IMR-90 (cell line): ENCODE measurements at regions not wholly inside any gene's neighbourhood (a gene's known extent, or its start where the extent isn't known, plus 50 kb on each side); places are given as distances from the start of the nearest gene placed in this dataset.

Source experiments
- ATAC-seq: fragments of 200-7000 bp; cut with Tn5 transposase; 2 replicates; pipeline ENCODE4 v1.9.1; 2020; ENCODE audit warnings: low read depth, mild to moderate bottlenecking, moderate library complexity
- BruUV-seq: library from RNA; stranded (reverse); fragments of 400-500 nt; replicated peaks from 2 replicates; lab custom pipeline; 2021; lab: Mats Ljungman, UMichigan
- CTCF ChIA-PET: fragments of 300-600 bp; formaldehyde crosslinking; extraction: SDS; loops from one replicate; lab custom pipeline; 2021; ENCODE audit warnings: antibody characterized with exemption; lab: Yijun Ruan, JAX
- POLR2A ChIA-PET: fragments of 300-600 bp; sonication (Branson Sonifier 250); formaldehyde crosslinking; loops from one replicate; lab custom pipeline; 2022; ENCODE audit warnings: antibody characterized with exemption; ENCODE audit not compliant: unreplicated experiment; lab: Charles Lee
- DNase-seq: peaks from one replicate; pipeline ENCODE4 v3.0.0; 2013
- H2AFZ ChIP-seq: replicated peaks from 2 replicates; pipeline ENCODE3; 2013; ENCODE audit warnings: low read length, mild to moderate bottlenecking; ENCODE audit not compliant: poor library complexity
- H2AK5ac ChIP-seq: 2 replicates; pipeline ENCODE4 v1.6.1; 2013; ENCODE audit warnings: low read depth, low read length, inconsistent platforms
- H2AK9ac ChIP-seq: replicated peaks from 2 replicates; pipeline ENCODE3; 2013; ENCODE audit warnings: mild to moderate bottlenecking, low read depth, low read length, moderate library complexity; ENCODE audit not compliant: poor library complexity
- H2BK120ac ChIP-seq: 2 replicates; pipeline ENCODE4 v1.6.1; 2013; ENCODE audit warnings: low read depth, low read length, inconsistent platforms
- H2BK15ac ChIP-seq: 3 replicates; pipeline ENCODE4 v1.6.1; 2013; ENCODE audit warnings: low read depth, low read length, inconsistent platforms
- H2BK20ac ChIP-seq: 2 replicates; pipeline ENCODE4 v1.6.1; 2013; ENCODE audit warnings: low read depth, mild to moderate bottlenecking, inconsistent platforms, low read length, moderate library complexity
- H2BK5ac ChIP-seq: 2 replicates; pipeline ENCODE4 v1.6.1; 2013; ENCODE audit warnings: mild to moderate bottlenecking, low read depth, low read length, inconsistent platforms; ENCODE audit not compliant: poor library complexity, severe bottlenecking
- H3K14ac ChIP-seq: replicated peaks from 2 replicates; pipeline ENCODE4 v1.6.1; 2013; ENCODE audit warnings: low read depth, low read length, inconsistent platforms
- H3K18ac ChIP-seq: 2 replicates; pipeline ENCODE4 v1.6.1; 2013; ENCODE audit warnings: low read depth, low read length, control low read depth
- H3K23ac ChIP-seq: 2 replicates; pipeline ENCODE4 v1.6.1; 2013; ENCODE audit warnings: low read depth, low read length, inconsistent platforms
- H3K27ac ChIP-seq: 2 replicates; pipeline ENCODE4 v1.5.1; 2013; ENCODE audit warnings: mild to moderate bottlenecking, control low read depth, low read length; ENCODE audit not compliant: insufficient read depth
- H3K27me3 ChIP-seq: 2 replicates; pipeline ENCODE4 v1.6.1; 2013; ENCODE audit warnings: low read length; ENCODE audit not compliant: control insufficient read depth, insufficient read depth
- H3K36me3 ChIP-seq: 2 replicates; pipeline ENCODE4 v1.6.1; 2013; ENCODE audit warnings: low read length, mixed read lengths; ENCODE audit not compliant: control insufficient read depth, insufficient read depth
- H3K4ac ChIP-seq: 2 replicates; pipeline ENCODE4 v1.6.1; 2013; ENCODE audit warnings: low read depth, low read length, inconsistent platforms
- H3K4me1 ChIP-seq: 2 replicates; pipeline ENCODE4 v1.6.1; 2013; ENCODE audit warnings: low read length, mixed read lengths; ENCODE audit not compliant: control insufficient read depth, insufficient read depth
- H3K4me2 ChIP-seq: 2 replicates; pipeline ENCODE4 v1.6.1; 2013; ENCODE audit warnings: low read depth, mild to moderate bottlenecking, control low read depth, low read length, moderate library complexity
- H3K4me3 ChIP-seq: 2 replicates; pipeline ENCODE4 v1.5.1; 2013; ENCODE audit warnings: low read depth, mild to moderate bottlenecking, control low read depth, low read length, moderate library complexity; ENCODE audit not compliant: insufficient read depth
- H3K56ac ChIP-seq: 2 replicates; pipeline ENCODE4 v1.6.1; 2013; ENCODE audit warnings: low read length, inconsistent platforms; ENCODE audit not compliant: insufficient read depth; ENCODE audit errors: extremely low read depth
- H3K79me1 ChIP-seq, 2 experiments: 2 replicates each; pipeline ENCODE4 v1.6.1; 2013; ENCODE audit warnings: low read length in 2 of 2, inconsistent platforms in 1 of 2, low read depth in 1 of 2
- H3K9ac ChIP-seq: 2 replicates; pipeline ENCODE4 v1.6.1; 2013; ENCODE audit warnings: low read depth, low read length, control low read depth
- H3K9me1 ChIP-seq: 2 replicates; pipeline ENCODE4 v1.6.1; 2013; ENCODE audit warnings: low read length, inconsistent platforms; ENCODE audit not compliant: insufficient read depth
- H3K9me3 ChIP-seq: 2 replicates; pipeline ENCODE4 v1.6.1; 2013; ENCODE audit warnings: low read length; ENCODE audit not compliant: control insufficient read depth, insufficient read depth
- H4K20me1 ChIP-seq: 2 replicates; pipeline ENCODE4 v1.6.1; 2013; ENCODE audit warnings: low read length, inconsistent platforms; ENCODE audit not compliant: insufficient read depth
- H4K5ac ChIP-seq: 2 replicates; pipeline ENCODE4 v1.6.1; 2013; ENCODE audit warnings: mild to moderate bottlenecking, low read depth, low read length, control low read depth
- H4K8ac ChIP-seq, 2 experiments: 2 replicates each; pipeline ENCODE4 v1.6.1; 2013; ENCODE audit warnings: low read depth in 2 of 2, low read length in 2 of 2, control low read depth in 1 of 2, inconsistent platforms in 1 of 2
- H4K91ac ChIP-seq: 2 replicates; pipeline ENCODE4 v1.6.1; 2013; ENCODE audit warnings: low read depth, low read length, inconsistent platforms; ENCODE audit not compliant: insufficient read depth
- BHLHE40 ChIP-seq: fragments of 150-350 bp; IDR thresholded peaks from 2 replicates; pipeline ENCODE4 v1.6.1; 2016; ENCODE audit warnings: mild to moderate bottlenecking, low read depth, low read length
- CEBPB ChIP-seq: IDR thresholded peaks from 2 replicates; pipeline ENCODE4 v1.6.1; 2012; ENCODE audit warnings: low read depth, low read length, improper control_type of control experiment
- CHD1 ChIP-seq: IDR thresholded peaks from 2 replicates; pipeline ENCODE4 v1.6.1; 2012; ENCODE audit warnings: low read depth, low read length, improper control_type of control experiment
- CTCF ChIP-seq: conservative IDR thresholded peaks from 2 replicates; pipeline ENCODE4 v1.5.1; 2012; ENCODE audit warnings: mild to moderate bottlenecking, low read depth, low read length, improper control_type of control experiment
- ELK1 ChIP-seq: fragments of 150-350 bp; IDR thresholded peaks from 2 replicates; pipeline ENCODE4 v1.6.1; 2016; ENCODE audit warnings: low read depth, mild to moderate bottlenecking, low read length, moderate library complexity, borderline replicate concordance
- FOS ChIP-seq: fragments of 150-350 bp; IDR thresholded peaks from 2 replicates; pipeline ENCODE4 v1.6.1; 2016; ENCODE audit warnings: low read depth, low read length
- MAFK ChIP-seq: IDR thresholded peaks from 2 replicates; pipeline ENCODE4 v1.6.1; 2012; ENCODE audit warnings: low read depth, low read length, improper control_type of control experiment
- MAZ ChIP-seq: IDR thresholded peaks from 2 replicates; pipeline ENCODE4 v1.6.1; 2012; ENCODE audit warnings: low read depth, mild to moderate bottlenecking, low read length, improper control_type of control experiment, moderate library complexity, borderline replicate concordance
- MXI1 ChIP-seq: IDR thresholded peaks from 2 replicates; pipeline ENCODE4 v1.6.1; 2012; ENCODE audit warnings: low read depth, mild to moderate bottlenecking, low read length, moderate library complexity, borderline replicate concordance
- NFE2L2 ChIP-seq: fragments of 150-350 bp; IDR thresholded peaks from 2 replicates; pipeline ENCODE4 v1.6.1; 2016; ENCODE audit warnings: low read depth, mild to moderate bottlenecking, low read length
- POLR2A ChIP-seq: IDR thresholded peaks from 2 replicates; pipeline ENCODE4 v1.6.1; 2012; ENCODE audit warnings: mild to moderate bottlenecking, low read depth, low read length
- RAD21 ChIP-seq: IDR thresholded peaks from 2 replicates; pipeline ENCODE4 v1.6.1; 2012; ENCODE audit warnings: low read length, improper control_type of control experiment
- RCOR1 ChIP-seq: IDR thresholded peaks from 2 replicates; pipeline ENCODE4 v1.6.1; 2012; ENCODE audit warnings: mild to moderate bottlenecking, low read length, improper control_type of control experiment; ENCODE audit not compliant: insufficient replicate concordance
- RFX5 ChIP-seq: IDR thresholded peaks from 2 replicates; pipeline ENCODE4 v1.8.0; 2012; ENCODE audit warnings: low read depth, mild to moderate bottlenecking, low read length, moderate library complexity
- SMC3 ChIP-seq: fragments of 150-350 bp; IDR thresholded peaks from 2 replicates; pipeline ENCODE4 v1.6.1; 2016; ENCODE audit warnings: low read depth, mild to moderate bottlenecking, antibody characterized with exemption, low read length, moderate library complexity
- USF2 ChIP-seq: fragments of 150-350 bp; IDR thresholded peaks from 2 replicates; pipeline ENCODE4 v1.6.1; 2017; ENCODE audit warnings: mild to moderate bottlenecking, antibody characterized with exemption, low read length, low read depth
- WGBS, 2 experiments: methylation state at CpG; one replicate each; pipeline versions ENCODE4 v1.1.5 to v1.1.7; 2013; ENCODE audit warnings: missing lambda C conversion rate in 2 of 2; ENCODE audit not compliant: insufficient read length in 1 of 2; ENCODE audit errors: extremely low coverage in 2 of 2; 5-methylcytosine and 5-hydroxymethylcytosine counted together
- dilution Hi-C: fragments of 300-500 bp; cut with HindIII; formaldehyde crosslinking; loops from one replicate; pipeline ENCODE4 v1.14.3; 2018; ENCODE audit warnings: low sequenced_read_pairs; ENCODE audit not compliant: unreplicated experiment
- in situ Hi-C: fragments of 300-500 bp; cut with MboI; formaldehyde crosslinking; loops from 3 replicates; pipeline ENCODE4 v1.14.3; 2019; ENCODE audit warnings: low sequenced_read_pairs, inconsistent platforms, mixed read lengths
- intact Hi-C: fragments of 100-400 bp; cut with micrococcal nuclease; formaldehyde crosslinking; loops from 2 replicates; pipeline ENCODE4 v1.10.0; 2022

GRCh38 chr2:139378373-139378772 lies 598.2 kb upstream of the NXPH2 start:
- ChIA-PET POLR2A (no interaction called here), CTCF (no interaction called here)
- no peak overlapping the region for H4K5ac ChIP-seq
- no peaks in the 10 kb centered on the region for H3K79me1 ChIP-seq
- H4K8ac ChIP-seq = no peak overlapping the region
- no peak overlapping the region for H3K9ac ChIP-seq
- no peak overlapping the region for H3K4me2 ChIP-seq
- no peak overlapping the region for H3K18ac ChIP-seq
- dilution Hi-C loops (no loop called here), in situ Hi-C loops (no loop called here), intact Hi-C loops (no loop called here)
- H3K14ac ChIP-seq = no peak overlapping the region
- H3K9me1 ChIP-seq = no peaks in the 10 kb centered on the region
- no peaks in the 10 kb centered on the region for H3K27me3 ChIP-seq
- no peak for TF ChIP-seq MAZ
- no peak for TF ChIP-seq CEBPB
- no peak for TF ChIP-seq FOS
- TF ChIP-seq RFX5 = no peak
- no peak for TF ChIP-seq RCOR1
- no peak for TF ChIP-seq SMC3
- TF ChIP-seq BHLHE40 = no peak
- TF ChIP-seq MAFK = no peak
- TF ChIP-seq POLR2A = no peak
- no peak for TF ChIP-seq RAD21
- no peak for TF ChIP-seq USF2
- TF ChIP-seq ELK1 = no peak
- no peak for TF ChIP-seq NFE2L2
- no peak for TF ChIP-seq MXI1
- TF ChIP-seq CHD1 = no peak
- TF ChIP-seq CTCF = no peak
- no peak overlapping the region for H3K23ac ChIP-seq
- no peak overlapping the region for H2BK20ac ChIP-seq
- H3K4ac ChIP-seq = no peak overlapping the region
- no TSS peak for BruUV-seq
- no peaks in the 10 kb centered on the region for H4K20me1 ChIP-seq
- H3K36me3 ChIP-seq = no peaks in the 10 kb centered on the region
- no peak overlapping the region for H2AFZ ChIP-seq
- DNase-seq = no peak
- no peak for ATAC-seq
- H3K56ac ChIP-seq = no peak overlapping the region
- no peak overlapping the region for H4K91ac ChIP-seq
- no CpG with 5 or more reads among the region's 3 CpGs for WGBS, 2 experiments
- no peak overlapping the region for H2BK5ac ChIP-seq
- H2BK120ac ChIP-seq = no peak overlapping the region
- no peak overlapping the region for H2AK5ac ChIP-seq
- no peak overlapping the region for H2BK15ac ChIP-seq
- H3K27ac ChIP-seq = no peak overlapping the region
- H3K4me1 ChIP-seq = no peaks in the 10 kb centered on the region
- no peak overlapping the region for H3K4me3 ChIP-seq
- peaks cover 12% of the 10 kb centered on the region; the same call in 1 of the 2 replicates for H3K9me3 ChIP-seq
- no peak overlapping the region for H2AK9ac ChIP-seq
